Panc1 (cell line): ENCODE measurements at regions not wholly inside any gene's neighbourhood (a gene's known extent, or its start where the extent isn't known, plus 50 kb on each side); places are given as distances from the start of the nearest gene placed in this dataset.
"Not testable (repeated sequence)": the region's sequence is repeated elsewhere in the genome, so short reads cannot be mapped to it uniquely, and the experiment has no call there.

Source experiments
- ATAC-seq: fragments of 200-7000 bp; cut with Tn5 transposase; 2 replicates; pipeline ENCODE4 v1.9.1; 2020; ENCODE audit warnings: mild to moderate bottlenecking, moderate library complexity
- BruUV-seq: library from RNA; stranded (reverse); fragments of 400-500 nt; replicated peaks from 2 replicates; lab custom pipeline; 2021; lab: Mats Ljungman, UMichigan
- CTCF ChIA-PET: fragments of 300-600 bp; sonication (Branson Sonifier 250); formaldehyde crosslinking; loops from one replicate; lab custom pipeline; 2022; ENCODE audit warnings: antibody characterized with exemption; lab: Charles Lee
- POLR2A ChIA-PET: fragments of 300-600 bp; sonication (Branson Sonifier 250); formaldehyde crosslinking; loops from one replicate; lab custom pipeline; 2022; ENCODE audit warnings: antibody characterized with exemption; lab: Charles Lee
- DNase-seq: peaks from one replicate; pipeline ENCODE4 v3.0.0-alpha.2; 2010; ENCODE audit warnings: low read depth, low spot score
- H3K27ac ChIP-seq: 2 replicates; pipeline ENCODE4 v1.5.1; 2011; ENCODE audit warnings: mild to moderate bottlenecking, low read length, inconsistent platforms
- H3K27me3 ChIP-seq: fragments of 200-500 bp; sonication (Bioruptor generic); 2 replicates; pipeline ENCODE4 v1.6.0; 2014; ENCODE audit warnings: low read length, inconsistent platforms; ENCODE audit not compliant: control insufficient read depth, insufficient read depth
- H3K36me3 ChIP-seq: fragments of 200-500 bp; sonication (Bioruptor generic); 2 replicates; pipeline ENCODE4 v1.5.1; 2014; ENCODE audit warnings: inconsistent platforms, mild to moderate bottlenecking, low read length, moderate library complexity; ENCODE audit not compliant: control insufficient read depth, insufficient read depth
- H3K4me1 ChIP-seq: 2 replicates; pipeline ENCODE4 v1.5.1; 2011; ENCODE audit warnings: inconsistent platforms, mild to moderate bottlenecking, low read length, moderate library complexity; ENCODE audit not compliant: control insufficient read depth, insufficient read depth
- H3K4me3 ChIP-seq, 2 experiments: 2 replicates each; pipeline ENCODE4 v1.5.1; 2011 to 2012; ENCODE audit warnings: low read depth in 2 of 2, low read length in 2 of 2, mild to moderate bottlenecking in 2 of 2, inconsistent platforms in 1 of 2, moderate library complexity in 1 of 2
- H3K9me3 ChIP-seq: fragments of 200-500 bp; sonication (Bioruptor generic); 2 replicates; pipeline ENCODE4 v1.5.1; 2014; ENCODE audit warnings: low read depth, mild to moderate bottlenecking, inconsistent platforms, low read length, moderate library complexity; ENCODE audit not compliant: control insufficient read depth, insufficient read depth
- CTCF ChIP-seq: fragments of 450-650 bp; IDR thresholded peaks from 2 replicates; pipeline ENCODE4 v1.5.1; 2017; ENCODE audit warnings: mild to moderate bottlenecking
- POLR2AphosphoS5 ChIP-seq: IDR thresholded peaks from 2 replicates; pipeline ENCODE4 v1.6.1; 2012; ENCODE audit warnings: mild to moderate bottlenecking, low read depth, low read length, moderate library complexity
- REST ChIP-seq, 2 experiments: IDR thresholded peaks; 2 replicates each; pipeline ENCODE4 v1.6.1; 2011 to 2012; ENCODE audit warnings: low read depth in 2 of 2, control low read depth in 1 of 2, low read length in 1 of 2, mild to moderate bottlenecking in 1 of 2, moderate library complexity in 1 of 2; ENCODE audit not compliant: insufficient read depth in 1 of 2
- SIN3A ChIP-seq: IDR thresholded peaks from 2 replicates; pipeline ENCODE4 v1.6.1; 2012; ENCODE audit warnings: low read depth, mild to moderate bottlenecking, low read length, moderate library complexity, borderline replicate concordance; ENCODE audit not compliant: insufficient read depth
- TCF7L2 ChIP-seq: IDR thresholded peaks from 2 replicates; pipeline ENCODE4 v1.6.1; 2011; ENCODE audit warnings: mild to moderate bottlenecking, low read depth, low read length, inconsistent platforms
- in situ Hi-C: cut with HindIII; loops from 2 replicates; pipeline ENCODE4 v1.10.0; 2016; ENCODE audit warnings: low sequenced_read_pairs, low pct_unique_long_range_greater_than_20kb
- intact Hi-C: fragments of 100-400 bp; cut with micrococcal nuclease; formaldehyde crosslinking; loops from one replicate; pipeline ENCODE4 v1.10.0; 2022; ENCODE audit not compliant: unreplicated experiment

- TF ChIP-seq CTCF (no peak), SIN3A (no peak), POLR2AphosphoS5 (no peak), REST (IDR thresholded peaks at IDR 0.05; ENCODE audit: insufficient read depth in 1 of 2, low read depth in 2 of 2, low read length in 1 of 2) (no peak), TCF7L2 (no peak)
- H3K27ac ChIP-seq: no peak overlapping the region
- no peak for DNase-seq
Observed at GRCh38 chr16:29306943-29307597, 99.4 kb downstream of the NPIPB11 start.

GRCh38 chr16:29306201-29306600 lies 100.3 kb downstream of the NPIPB11 start:
- TF ChIP-seq POLR2AphosphoS5 (no peak), SIN3A (no peak), REST (IDR thresholded peaks at IDR 0.05; ENCODE audit: insufficient read depth in 1 of 2, low read depth in 2 of 2, low read length in 1 of 2) (no peak), TCF7L2 (no peak), CTCF (no peak)
- no peaks in the 10 kb centered on the region for H3K36me3 ChIP-seq
- intact Hi-C loops: no loop called here
- no peak overlapping the region for H3K27ac ChIP-seq
- no peaks in the 10 kb centered on the region; the same call in 1 of the 2 replicates for H3K4me1 ChIP-seq
- DNase-seq: no peak
- in situ Hi-C loops: no loop called here
- no peaks in the 10 kb centered on the region for H3K9me3 ChIP-seq
- ChIA-PET POLR2A (no interaction called here), CTCF (no interaction called here)
- BruUV-seq: no TSS peak
- no peaks in the 10 kb centered on the region for H3K27me3 ChIP-seq
- ATAC-seq: no peak
- H3K4me3 ChIP-seq: no peak overlapping the region

More at GRCh38 chr16:29306943-29307597, 99.4 kb downstream of the NPIPB11 start:
- H3K27me3 ChIP-seq: no peaks in the 10 kb centered on the region
- H3K4me1 ChIP-seq: no peaks in the 10 kb centered on the region; the same call in 1 of the 2 replicates
- in situ Hi-C loops: no loop called here
- POLR2A ChIA-PET: no interaction called here
- H3K36me3 ChIP-seq: no peaks in the 10 kb centered on the region
- ATAC-seq: no peak
- no TSS peak for BruUV-seq
- intact Hi-C loops: no loop called here
- H3K4me3 ChIP-seq: no peak overlapping the region
- H3K9me3 ChIP-seq: no peaks in the 10 kb centered on the region
- CTCF ChIA-PET: no interaction called here

GRCh38 chr16:29305018-29305417 lies 101.5 kb downstream of the NPIPB11 start:
- H3K27ac ChIP-seq, H3K36me3 ChIP-seq, intact Hi-C loops, H3K4me1 ChIP-seq, H3K27me3 ChIP-seq, ATAC-seq, H3K4me3 ChIP-seq, in situ Hi-C loops, POLR2A ChIA-PET, BruUV-seq, H3K9me3 ChIP-seq, DNase-seq: not testable (repeated sequence)
- CTCF ChIA-PET: interaction anchor here (0.6 kb wide), 1 partner anchor 458 kb away, joined by 3 read pairs; no protein-coding TSS in a partner anchor
